ENCODE measurements at regions not wholly inside any gene's neighbourhood (a gene's known extent, or its start where the extent isn't known, plus 50 kb on each side); places are given as distances from the start of the nearest gene placed in this dataset.

GRCh38 chr12:24550609-24551008 is 398.3 kb downstream of the BCAT1 start:
- Histone ChIP-seq H3K4me1 (ENCODE audit: low read length) (no peaks in the 10 kb centered on the region), H3K27ac (ENCODE audit: low read length) (no peak overlapping the region), H3K4me3 (ENCODE audit: low read length) (no peak overlapping the region), H3K4me2 (ENCODE audit: low read depth, low read length, poor library complexity, severe bottlenecking) (no peak overlapping the region), H3K9me2 (replicated peaks; ENCODE audit: insufficient read depth, low read length) (no peaks in the 10 kb centered on the region), H2AFZ (ENCODE audit: low read length) (no peak overlapping the region), H3K79me2 (ENCODE audit: low read length) (no peaks in the 10 kb centered on the region), H3K36me3 (ENCODE audit: insufficient read depth, low read length) (no peaks in the 10 kb centered on the region), H3K9ac (ENCODE audit: low read length) (no peak overlapping the region), H4K20me1 (ENCODE audit: insufficient read depth, low read depth, low read length) (no peaks in the 10 kb centered on the region), H3K9me3 (ENCODE audit: low read length) (no peaks in the 10 kb centered on the region), H3K27me3 (ENCODE audit: low read length) (no peaks in the 10 kb centered on the region)
- DNase-seq = no peak

- Histone ChIP-seq H3K9me2 (replicated peaks; ENCODE audit: insufficient read depth, low read length) (no peaks in the 10 kb centered on the region), H3K36me3 (ENCODE audit: insufficient read depth, low read length) (no peaks in the 10 kb centered on the region), H4K20me1 (ENCODE audit: insufficient read depth, low read depth, low read length) (no peaks in the 10 kb centered on the region), H3K9ac (ENCODE audit: low read length) (no peak overlapping the region), H3K4me3 (ENCODE audit: low read length) (no peak overlapping the region), H3K4me1 (ENCODE audit: low read length) (no peaks in the 10 kb centered on the region), H3K79me2 (ENCODE audit: low read length) (no peaks in the 10 kb centered on the region), H3K27me3 (ENCODE audit: low read length) (no peaks in the 10 kb centered on the region), H3K27ac (ENCODE audit: low read length) (no peak overlapping the region), H3K4me2 (ENCODE audit: low read depth, low read length, poor library complexity, severe bottlenecking) (no peak overlapping the region), H2AFZ (ENCODE audit: low read length) (no peak overlapping the region), H3K9me3 (ENCODE audit: low read length) (no peaks in the 10 kb centered on the region)
- DNase-seq = no peak
Observed at GRCh38 chr12:24546661-24547060, 402.2 kb downstream of the BCAT1 start.

GRCh38 chr12:24546084-24546483 is 402.8 kb downstream of the BCAT1 start:
- H3K9ac ChIP-seq (ENCODE audit: low read length) = no peak overlapping the region
- H3K9me2 ChIP-seq (replicated peaks; ENCODE audit: insufficient read depth, low read length) = no peaks in the 10 kb centered on the region

GRCh38 chr12:24544368-24544767 is 404.5 kb downstream of the BCAT1 start:
- H3K79me2 ChIP-seq (ENCODE audit: low read length) = no peaks in the 10 kb centered on the region

More at GRCh38 chr12:24546084-24546483, 402.8 kb downstream of the BCAT1 start:
- Histone ChIP-seq H3K27me3 (ENCODE audit: low read length) (no peaks in the 10 kb centered on the region), H3K79me2 (ENCODE audit: low read length) (no peaks in the 10 kb centered on the region), H3K4me1 (ENCODE audit: low read length) (no peaks in the 10 kb centered on the region), H4K20me1 (ENCODE audit: insufficient read depth, low read depth, low read length) (no peaks in the 10 kb centered on the region), H3K4me3 (ENCODE audit: low read length) (no peak overlapping the region), H3K4me2 (ENCODE audit: low read depth, low read length, poor library complexity, severe bottlenecking) (no peak overlapping the region), H3K27ac (ENCODE audit: low read length) (no peak overlapping the region), H3K36me3 (ENCODE audit: insufficient read depth, low read length) (no peaks in the 10 kb centered on the region), H2AFZ (ENCODE audit: low read length) (no peak overlapping the region), H3K9me3 (ENCODE audit: low read length) (no peaks in the 10 kb centered on the region)
- DNase-seq = no peak

GRCh38 chr12:24541193-24541871 is 407.6 kb downstream of the BCAT1 start:
- DNase-seq = no peak
- H3K4me1 ChIP-seq (ENCODE audit: low read length) = no peaks in the 10 kb centered on the region
- no peak overlapping the region for H3K27ac ChIP-seq (ENCODE audit: low read length)
- H3K27me3 ChIP-seq (ENCODE audit: low read length) = no peaks in the 10 kb centered on the region
- no peak overlapping the region for H2AFZ ChIP-seq (ENCODE audit: low read length)
- H3K4me2 ChIP-seq (ENCODE audit: low read depth, low read length, poor library complexity, severe bottlenecking) = no peak overlapping the region
- no peaks in the 10 kb centered on the region for H3K9me2 ChIP-seq (replicated peaks; ENCODE audit: insufficient read depth, low read length)
- no peak overlapping the region for H3K9ac ChIP-seq (ENCODE audit: low read length)
- H3K4me3 ChIP-seq (ENCODE audit: low read length) = no peak overlapping the region
- H3K36me3 ChIP-seq (ENCODE audit: insufficient read depth, low read length) = no peaks in the 10 kb centered on the region
- H3K79me2 ChIP-seq (ENCODE audit: low read length) = no peaks in the 10 kb centered on the region
- H4K20me1 ChIP-seq (ENCODE audit: insufficient read depth, low read depth, low read length) = no peaks in the 10 kb centered on the region
- H3K9me3 ChIP-seq (ENCODE audit: low read length) = no peaks in the 10 kb centered on the region

More at GRCh38 chr12:24544368-24544767, 404.5 kb downstream of the BCAT1 start:
- no peaks in the 10 kb centered on the region for H3K9me2 ChIP-seq (replicated peaks; ENCODE audit: insufficient read depth, low read length)
- H4K20me1 ChIP-seq (ENCODE audit: insufficient read depth, low read depth, low read length) = no peaks in the 10 kb centered on the region
- H3K27ac ChIP-seq (ENCODE audit: low read length) = no peak overlapping the region
- no peak for DNase-seq
- no peak overlapping the region for H3K4me2 ChIP-seq (ENCODE audit: low read depth, low read length, poor library complexity, severe bottlenecking)
- no peak overlapping the region for H2AFZ ChIP-seq (ENCODE audit: low read length)
- H3K4me1 ChIP-seq (ENCODE audit: low read length) = no peaks in the 10 kb centered on the region
- H3K36me3 ChIP-seq (ENCODE audit: insufficient read depth, low read length) = no peaks in the 10 kb centered on the region
- H3K9me3 ChIP-seq (ENCODE audit: low read length) = no peaks in the 10 kb centered on the region
- H3K9ac ChIP-seq (ENCODE audit: low read length) = no peak overlapping the region
- H3K4me3 ChIP-seq (ENCODE audit: low read length) = no peak overlapping the region
- no peaks in the 10 kb centered on the region for H3K27me3 ChIP-seq (ENCODE audit: low read length)

- no peak for DNase-seq
- H3K4me3 ChIP-seq (ENCODE audit: low read length) = no peak overlapping the region
Observed at GRCh38 chr12:24539646-24540045, 409.3 kb downstream of the BCAT1 start.

GRCh38 chr12:24537083-24537860 is 411.6 kb downstream of the BCAT1 start:
- H3K79me2 ChIP-seq (ENCODE audit: low read length) = no peaks in the 10 kb centered on the region
- no peaks in the 10 kb centered on the region for H3K9me3 ChIP-seq (ENCODE audit: low read length)
- H3K36me3 ChIP-seq (ENCODE audit: insufficient read depth, low read length) = no peaks in the 10 kb centered on the region
- H3K4me2 ChIP-seq (ENCODE audit: low read depth, low read length, poor library complexity, severe bottlenecking) = no peak overlapping the region
- H3K4me1 ChIP-seq (ENCODE audit: low read length) = no peaks in the 10 kb centered on the region
- no peak for DNase-seq
- H3K27me3 ChIP-seq (ENCODE audit: low read length) = no peaks in the 10 kb centered on the region
- H2AFZ ChIP-seq (ENCODE audit: low read length) = no peak overlapping the region
- H3K9ac ChIP-seq (ENCODE audit: low read length) = no peak overlapping the region
- H3K27ac ChIP-seq (ENCODE audit: low read length) = no peak overlapping the region
- no peaks in the 10 kb centered on the region for H4K20me1 ChIP-seq (ENCODE audit: insufficient read depth, low read depth, low read length)
- no peak overlapping the region for H3K4me3 ChIP-seq (ENCODE audit: low read length)
- H3K9me2 ChIP-seq (replicated peaks; ENCODE audit: insufficient read depth, low read length) = no peaks in the 10 kb centered on the region

More at GRCh38 chr12:24539646-24540045, 409.3 kb downstream of the BCAT1 start:
- no peaks in the 10 kb centered on the region for H4K20me1 ChIP-seq (ENCODE audit: insufficient read depth, low read depth, low read length)
- no peak overlapping the region for H3K4me2 ChIP-seq (ENCODE audit: low read depth, low read length, poor library complexity, severe bottlenecking)
- H3K36me3 ChIP-seq (ENCODE audit: insufficient read depth, low read length) = no peaks in the 10 kb centered on the region
- no peaks in the 10 kb centered on the region for H3K79me2 ChIP-seq (ENCODE audit: low read length)
- no peak overlapping the region for H3K9ac ChIP-seq (ENCODE audit: low read length)
- H3K4me1 ChIP-seq (ENCODE audit: low read length) = no peaks in the 10 kb centered on the region
- no peak overlapping the region for H3K27ac ChIP-seq (ENCODE audit: low read length)
- H2AFZ ChIP-seq (ENCODE audit: low read length) = no peak overlapping the region
- no peaks in the 10 kb centered on the region for H3K27me3 ChIP-seq (ENCODE audit: low read length)
- H3K9me2 ChIP-seq (replicated peaks; ENCODE audit: insufficient read depth, low read length) = no peaks in the 10 kb centered on the region
- H3K9me3 ChIP-seq (ENCODE audit: low read length) = no peaks in the 10 kb centered on the region

- no peaks in the 10 kb centered on the region for H4K20me1 ChIP-seq (ENCODE audit: insufficient read depth, low read depth, low read length)
- no peaks in the 10 kb centered on the region for H3K9me3 ChIP-seq (ENCODE audit: low read length)
- H2AFZ ChIP-seq (ENCODE audit: low read length) = no peak overlapping the region
- no peak overlapping the region for H3K9ac ChIP-seq (ENCODE audit: low read length)
- no peaks in the 10 kb centered on the region for H3K36me3 ChIP-seq (ENCODE audit: insufficient read depth, low read length)
- H3K9me2 ChIP-seq (replicated peaks; ENCODE audit: insufficient read depth, low read length) = no peaks in the 10 kb centered on the region
- no peak overlapping the region for H3K4me2 ChIP-seq (ENCODE audit: low read depth, low read length, poor library complexity, severe bottlenecking)
- H3K27me3 ChIP-seq (ENCODE audit: low read length) = no peaks in the 10 kb centered on the region
- H3K27ac ChIP-seq (ENCODE audit: low read length) = no peak overlapping the region
- H3K4me3 ChIP-seq (ENCODE audit: low read length) = no peak overlapping the region
- no peak for DNase-seq
- no peaks in the 10 kb centered on the region for H3K79me2 ChIP-seq (ENCODE audit: low read length)
- no peaks in the 10 kb centered on the region for H3K4me1 ChIP-seq (ENCODE audit: low read length)
Observed at GRCh38 chr12:24535334-24536069, 413.4 kb downstream of the BCAT1 start.
